HepG2 (cell line): ENCODE measurements at regions not wholly inside any gene's neighbourhood (a gene's known extent, or its start where the extent isn't known, plus 50 kb on each side); places are given as distances from the start of the nearest gene placed in this dataset.

Experiments used
- ATAC-seq: fragments of 200-7000 bp; cut with Tn5 transposase; 3 replicates; pipeline ENCODE4 v1.9.1; 2020; ENCODE audit warnings: mild to moderate bottlenecking, moderate library complexity
- BruUV-seq: library from RNA; stranded (reverse); fragments of 400-500 nt; replicated peaks from 2 replicates; lab custom pipeline; 2021; lab: Mats Ljungman, UMichigan
- CTCF ChIA-PET: fragments of 300-600 bp; formaldehyde crosslinking; extraction: SDS; loops from one replicate; lab custom pipeline; 2021; ENCODE audit warnings: low total read pairs, inconsistent platforms, low intra/inter-chr PET ratio; lab: Yijun Ruan, JAX
- POLR2A ChIA-PET: fragments of 350-600 bp; sonication (Branson Sonifier 250); formaldehyde crosslinking; loops from one replicate; lab custom pipeline; 2020; ENCODE audit warnings: antibody characterized with exemption, inconsistent platforms; lab: Yijun Ruan, JAX
- DNase-seq: peaks from one replicate; pipeline ENCODE4 v3.0.0-alpha.2; 2015; ENCODE audit warnings: low spot score
- FAIRE-seq: peaks from 3 replicates; lab custom pipeline; 2011; peaks lifted over from hg19 to GRCh38; lab: Jason Lieb, UNC
- H2AFZ ChIP-seq: one replicate; pipeline ENCODE4 v1.6.1; 2011; ENCODE audit warnings: low read length, inconsistent platforms
- H3K27ac ChIP-seq: fragments of 300-600 bp; 3 replicates; pipeline ENCODE4 v1.8.0; 2011; ENCODE audit warnings: mixed run types, mild to moderate bottlenecking, mixed read lengths, low read length, inconsistent platforms; ENCODE audit not compliant: insufficient read depth; ENCODE audit errors: extremely low read length
- H3K27me3 ChIP-seq, 2 experiments: fragments of 200-600 bp in 1 of 2; 2 replicates in 1 of 2; 3 replicates in 1 of 2; pipeline versions ENCODE4 v1.6.0 to v1.8.0; 2011; ENCODE audit warnings: low read length in 2 of 2, mild to moderate bottlenecking in 2 of 2, moderate library complexity in 2 of 2, inconsistent platforms in 1 of 2; ENCODE audit not compliant: insufficient read depth in 2 of 2, control insufficient read depth in 1 of 2
- H3K36me3 ChIP-seq, 2 experiments: fragments of 200-600 bp in 1 of 2; replicated peaks in 1 of 2; 2 replicates in 1 of 2; 3 replicates in 1 of 2; pipeline versions ENCODE4 v1.5.1 to v1.8.0; 2011; ENCODE audit warnings: low read length in 2 of 2, inconsistent platforms in 1 of 2; ENCODE audit not compliant: insufficient read depth in 2 of 2, control insufficient read depth in 1 of 2
- H3K4me1 ChIP-seq: 2 replicates; pipeline ENCODE4 v1.5.1; 2012; ENCODE audit warnings: low read length, inconsistent platforms; ENCODE audit not compliant: insufficient read depth
- H3K4me2 ChIP-seq: 2 replicates; pipeline ENCODE4 v1.6.0; 2011; ENCODE audit warnings: low read depth, low read length, inconsistent platforms
- H3K4me3 ChIP-seq, 3 experiments: fragments of 200-600 bp in 1 of 3; sonication (generic), shearing (Covaris generic) in 1 of 3; replicated peaks in 1 of 3; 2 replicates each; pipeline ENCODE4 v1.5.1; 2011 to 2016; ENCODE audit warnings: low read length in 3 of 3, inconsistent platforms in 2 of 3, low read depth in 2 of 3, mild to moderate bottlenecking in 2 of 3, control low read depth in 1 of 3, mixed read lengths in 1 of 3; ENCODE audit not compliant: insufficient read depth in 1 of 3
- H3K79me2 ChIP-seq: one replicate; pipeline ENCODE4 v1.6.1; 2011; ENCODE audit warnings: low read length, inconsistent platforms; ENCODE audit not compliant: insufficient read depth
- H3K9ac ChIP-seq: 2 replicates; pipeline ENCODE4 v1.6.0; 2011; ENCODE audit warnings: mild to moderate bottlenecking, low read depth, low read length, inconsistent platforms; ENCODE audit not compliant: insufficient read depth
- H3K9me3 ChIP-seq: 2 replicates; pipeline ENCODE4 v1.5.1; 2012; ENCODE audit warnings: mild to moderate bottlenecking, low read length
- H4K20me1 ChIP-seq: 2 replicates; pipeline ENCODE4 v1.6.0; 2011; ENCODE audit warnings: inconsistent platforms, mild to moderate bottlenecking, low read length, moderate library complexity; ENCODE audit not compliant: insufficient read depth
- ARID2 ChIP-seq: sonication (generic); formaldehyde crosslinking; IDR thresholded peaks from 2 replicates; pipeline ENCODE4 v1.8.1; 2022; ENCODE audit warnings: mild to moderate bottlenecking, missing genetic modification reagents, borderline replicate concordance
- ASH2L ChIP-seq: fragments of 300-600, 200-600 bp; sonication (generic); IDR thresholded peaks from 2 replicates; pipeline ENCODE4 v1.7.0; 2017; ENCODE audit warnings: low read depth, mild to moderate bottlenecking, moderate library complexity, mixed read lengths, low read length; ENCODE audit not compliant: insufficient read length
- EED ChIP-seq: sonication (generic); formaldehyde crosslinking; IDR thresholded peaks from 2 replicates; pipeline ENCODE4 v1.5.0; 2020; ENCODE audit warnings: mild to moderate bottlenecking, missing genetic modification reagents
- FOXK1 ChIP-seq: sonication (generic); formaldehyde crosslinking; IDR thresholded peaks from 2 replicates; pipeline ENCODE4 v1.4.0; 2020; ENCODE audit warnings: low read depth, missing genetic modification reagents, borderline replicate concordance
- GABPA ChIP-seq, 2 experiments: IDR thresholded peaks; 2 replicates each; pipeline ENCODE4 v1.6.1; 2011 to 2016; ENCODE audit warnings: low read depth in 2 of 2, low read length in 1 of 2, missing biosample characterization in 1 of 2, missing genetic modification characterization in 1 of 2
- GTF2F1 ChIP-seq: fragments of 150-350 bp; IDR thresholded peaks from 2 replicates; pipeline ENCODE4 v1.6.1; 2014; ENCODE audit warnings: low read length
- KAT2B ChIP-seq: fragments of 150-350 bp; IDR thresholded peaks from 2 replicates; pipeline ENCODE4 v1.6.1; 2014; ENCODE audit warnings: low read depth, low read length, borderline replicate concordance
- KDM5B ChIP-seq: sonication (generic); formaldehyde crosslinking; IDR thresholded peaks from 2 replicates; pipeline ENCODE4 v1.4.0; 2020; ENCODE audit warnings: missing genetic modification reagents, mild to moderate bottlenecking, borderline replicate concordance
- KLF6 ChIP-seq: IDR thresholded peaks from 2 replicates; pipeline ENCODE4 v1.8.0; 2016; ENCODE audit warnings: missing biosample characterization, missing genetic modification reagents
- PHF21A ChIP-seq: sonication (generic); formaldehyde crosslinking; IDR thresholded peaks from 2 replicates; pipeline ENCODE4 v1.5.0; 2020; ENCODE audit warnings: mild to moderate bottlenecking, missing genetic modification reagents
- RNF219 ChIP-seq: sonication (generic); formaldehyde crosslinking; IDR thresholded peaks from 2 replicates; pipeline ENCODE4 v1.5.0; 2020; ENCODE audit warnings: mild to moderate bottlenecking, missing genetic modification reagents
- SALL1 ChIP-seq: sonication (generic); formaldehyde crosslinking; IDR thresholded peaks from 2 replicates; pipeline ENCODE4 v1.8.0; 2022; ENCODE audit warnings: mild to moderate bottlenecking, missing genetic modification reagents
- ZBTB33 ChIP-seq: sonication (generic); formaldehyde crosslinking; IDR thresholded peaks from 2 replicates; pipeline ENCODE4 v1.4.0; 2020; ENCODE audit warnings: missing genetic modification reagents
- ZFP91 ChIP-seq: sonication (generic); formaldehyde crosslinking; IDR thresholded peaks from 2 replicates; pipeline ENCODE4 v1.9.0; 2022; ENCODE audit warnings: missing genetic modification reagents, mild to moderate bottlenecking, borderline replicate concordance
- ZNF30 ChIP-seq: sonication (generic); formaldehyde crosslinking; IDR thresholded peaks from 2 replicates; pipeline ENCODE4 v1.5.0; 2020; ENCODE audit warnings: mild to moderate bottlenecking, missing genetic modification reagents
- ZNF343 ChIP-seq: sonication (generic); formaldehyde crosslinking; IDR thresholded peaks from 2 replicates; pipeline ENCODE4 v1.4.0; 2020; ENCODE audit warnings: mild to moderate bottlenecking, missing genetic modification reagents
- ZNF589 ChIP-seq: sonication (generic); formaldehyde crosslinking; conservative IDR thresholded peaks from 2 replicates; pipeline ENCODE4 v1.8.0; 2022; ENCODE audit warnings: mild to moderate bottlenecking, moderate library complexity, missing genetic modification reagents
- ZNF629 ChIP-seq: sonication (generic); formaldehyde crosslinking; conservative IDR thresholded peaks from 2 replicates; pipeline ENCODE4 v1.5.0; 2020; ENCODE audit warnings: missing genetic modification reagents
- WGBS: methylation state at CpG from one replicate; pipeline ENCODE4 v1.1.6; 2017; ENCODE audit warnings: low lambda C conversion rate; 5-methylcytosine and 5-hydroxymethylcytosine counted together
- in situ Hi-C: cut with HindIII; loops from 2 replicates; pipeline ENCODE4 v1.10.0; 2017; ENCODE audit warnings: low pct_unique_long_range_greater_than_20kb; ENCODE audit not compliant: extremely low pct_ligation_motif_present
- intact Hi-C: fragments of 100-400 bp; cut with micrococcal nuclease; formaldehyde crosslinking; loops from one replicate; pipeline ENCODE4 v1.10.0; 2022; ENCODE audit not compliant: unreplicated experiment

GRCh38 chr14:30348445-30348844, 210.5 kb upstream of the G2E3 start:
- peaks cover 9% of the 10 kb centered on the region; the same call in 1 of the 2 replicates for H3K9me3 ChIP-seq
- no peak overlapping the region for H2AFZ ChIP-seq
- FAIRE-seq (no peak), DNase-seq (no peak), ATAC-seq (no peak)
- 58% methylated on average over 2 of the region's 2 CpGs for WGBS
- H3K27me3 ChIP-seq: no peaks in the 10 kb centered on the region
- no peak overlapping the region for H3K9ac ChIP-seq
- H3K4me1 ChIP-seq: no peaks in the 10 kb centered on the region
- H3K79me2 ChIP-seq: no peaks in the 10 kb centered on the region
- in situ Hi-C loops: no loop called here
- H4K20me1 ChIP-seq: no peaks in the 10 kb centered on the region
- H3K27ac ChIP-seq: no peak overlapping the region
- no peak overlapping the region for H3K4me2 ChIP-seq
- BruUV-seq: no TSS peak
- POLR2A ChIA-PET: no interaction called here
- H3K36me3 ChIP-seq: no peaks in the 10 kb centered on the region
- H3K4me3 ChIP-seq: no peak overlapping the region
- intact Hi-C loops: no loop called here
- CTCF ChIA-PET: no interaction called here
- no peak for TF ChIP-seq ASH2L
- no peak for TF ChIP-seq ZBTB33
- no peak for TF ChIP-seq ARID2
- TF ChIP-seq ZFP91: no peak
- no peak for TF ChIP-seq GABPA (IDR thresholded peaks at IDR 0.05; ENCODE audit: low read depth, low read length)
- no peak for TF ChIP-seq GABPA (CRISPR knock-in tag; IDR thresholded peaks at IDR 0.05; ENCODE audit: low read depth)
- TF ChIP-seq GTF2F1: no peak
- no peak for TF ChIP-seq FOXK1 (CRISPR knock-in tag)
- no peak for TF ChIP-seq ZNF629 (CRISPR knock-in tag)
- no peak for TF ChIP-seq PHF21A
- TF ChIP-seq ZNF589: no peak
- no peak for TF ChIP-seq KLF6 (CRISPR knock-in tag)
- no peak for TF ChIP-seq ZNF30 (CRISPR knock-in tag)
- TF ChIP-seq KAT2B: no peak
- no peak for TF ChIP-seq RNF219 (CRISPR knock-in tag)
- TF ChIP-seq SALL1 (CRISPR knock-in tag): no peak
- TF ChIP-seq EED (CRISPR knock-in tag): no peak
- no peak for TF ChIP-seq ZNF343 (CRISPR knock-in tag)
- no peak for TF ChIP-seq KDM5B (CRISPR knock-in tag)
